GM21423 (cell line): ENCODE measurements at regions not wholly inside any gene's neighbourhood (a gene's known extent, or its start where the extent isn't known, plus 50 kb on each side); places are given as distances from the start of the nearest gene placed in this dataset.

Experiments used
- ATAC-seq: cut with Tn5 transposase; IDR thresholded peaks from one replicate; pipeline ENCODE4 v1.9.1; 2021; ENCODE audit warnings: mild to moderate bottlenecking, moderate library complexity; ENCODE audit not compliant: unreplicated experiment

GRCh38 chr2:145855142-145855541, 1335.2 kb upstream of the ZEB2 start:
- no peak for ATAC-seq

GRCh38 chr2:145854039-145854755, 1334.3 kb upstream of the ZEB2 start:
- no peak for ATAC-seq

- no peak for ATAC-seq
Measured at GRCh38 chr2:145851730-145852129, 1331.8 kb upstream of the ZEB2 start.

GRCh38 chr2:145849466-145849865, 1329.5 kb upstream of the ZEB2 start:
- no peak for ATAC-seq

GRCh38 chr2:145846982-145847381, 1327.1 kb upstream of the ZEB2 start:
- no peak for ATAC-seq

GRCh38 chr2:145845923-145846322, 1326.0 kb upstream of the ZEB2 start:
- no peak for ATAC-seq

- ATAC-seq = no peak
Measured at GRCh38 chr2:145845207-145845894, 1325.4 kb upstream of the ZEB2 start.

- ATAC-seq = no peak
Measured at GRCh38 chr2:145841973-145842372, 1322.1 kb upstream of the ZEB2 start.

GRCh38 chr2:145836986-145837385, 1317.1 kb upstream of the ZEB2 start:
- no peak for ATAC-seq

- no peak for ATAC-seq
Measured at GRCh38 chr2:145835665-145836064, 1315.7 kb upstream of the ZEB2 start.

GRCh38 chr2:145832681-145833080, 1312.8 kb upstream of the ZEB2 start:
- ATAC-seq = no peak

- ATAC-seq = no peak
Measured at GRCh38 chr2:145829931-145830330, 1310.0 kb upstream of the ZEB2 start.

- ATAC-seq = no peak
Measured at GRCh38 chr2:145827235-145827634, 1307.3 kb upstream of the ZEB2 start.

GRCh38 chr2:145824384-145824783, 1304.5 kb upstream of the ZEB2 start:
- ATAC-seq = no peak

- ATAC-seq = no peak
Measured at GRCh38 chr2:145822892-145823534, 1303.1 kb upstream of the ZEB2 start.

- ATAC-seq = no peak
Measured at GRCh38 chr2:145820651-145821050, 1300.7 kb upstream of the ZEB2 start.

GRCh38 chr2:145818890-145819504, 1299.1 kb upstream of the ZEB2 start:
- no peak for ATAC-seq

GRCh38 chr2:145815933-145816332, 1296.0 kb upstream of the ZEB2 start:
- ATAC-seq = no peak

GRCh38 chr2:145813481-145813880, 1293.6 kb upstream of the ZEB2 start:
- ATAC-seq = no peak

GRCh38 chr2:145812165-145812554, 1292.2 kb upstream of the ZEB2 start:
- no peak for ATAC-seq

- ATAC-seq = no peak
Measured at GRCh38 chr2:145811276-145812164, 1291.6 kb upstream of the ZEB2 start.
